ENCODE measurements at regions not wholly inside any gene's neighbourhood (a gene's known extent, or its start where the extent isn't known, plus 50 kb on each side); places are given as distances from the start of the nearest gene placed in this dataset.

- no peak for TF ChIP-seq CTCF (IDR thresholded peaks at IDR 0.05)
- no peak for TF ChIP-seq POLR2A (IDR thresholded peaks at IDR 0.05)
Observed at GRCh38 chrX:42603016-42603415, 174.9 kb downstream of the PPP1R2C start.
